Activated naive CD8-positive, alpha-beta T cell (primary cell): ENCODE measurements at regions not wholly inside any gene's neighbourhood (a gene's known extent, or its start where the extent isn't known, plus 50 kb on each side); places are given as distances from the start of the nearest gene placed in this dataset.

Experiments
- H3K27ac Mint-ChIP-seq: one replicate; pipeline ENCODE4 v1.8.0; 2021; ENCODE audit warnings: mixed read lengths
- H3K27me3 Mint-ChIP-seq: one replicate; pipeline ENCODE4 v1.8.0; 2021; ENCODE audit warnings: mixed read lengths
- H3K36me3 Mint-ChIP-seq: one replicate; pipeline ENCODE4 v1.8.0; 2021; ENCODE audit warnings: mixed read lengths
- H3K4me1 Mint-ChIP-seq: one replicate; pipeline ENCODE4 v1.8.0; 2021; ENCODE audit warnings: low read depth, mixed read lengths
- H3K4me3 Mint-ChIP-seq: one replicate; pipeline ENCODE4 v1.8.0; 2021; ENCODE audit warnings: mild to moderate bottlenecking, mixed read lengths
- H3K9me3 Mint-ChIP-seq: one replicate; pipeline ENCODE4 v1.8.0; 2021; ENCODE audit warnings: low read depth, mixed read lengths

DNA sequence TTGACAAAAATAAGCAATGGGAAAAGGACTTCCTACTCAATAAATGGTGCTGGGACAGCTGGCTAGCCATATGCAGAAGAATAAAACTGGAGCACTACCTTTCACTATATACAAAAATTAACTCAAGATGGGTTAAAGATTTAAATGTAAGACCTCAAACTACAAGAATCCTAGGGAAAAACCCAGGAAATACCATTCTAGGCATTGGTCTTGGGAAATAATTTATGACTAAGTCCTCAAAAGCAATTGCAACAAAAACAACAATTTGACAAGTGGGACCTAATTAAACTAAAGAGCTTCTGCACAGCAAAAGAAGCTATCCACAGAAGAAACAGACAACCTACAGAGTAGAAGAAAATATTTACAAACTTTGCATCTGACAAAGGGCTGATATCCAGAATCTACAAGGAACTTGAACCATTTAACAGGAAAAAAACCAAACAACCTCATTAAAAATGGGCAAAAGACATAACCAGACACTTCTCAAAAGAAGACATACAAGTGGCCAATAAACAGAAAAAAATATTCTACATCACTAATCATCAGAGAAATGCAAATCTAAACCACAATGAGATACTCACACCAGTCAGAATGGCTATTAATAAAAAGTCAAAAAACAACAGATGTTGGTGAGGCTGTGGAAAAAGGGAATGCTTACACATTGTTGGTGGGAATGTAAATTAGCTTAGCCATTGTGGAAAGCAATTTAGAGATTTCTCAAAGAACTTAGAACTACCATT, 75.2 kb upstream of the CPEB4 start:
- H3K9me3 Mint-ChIP-seq, result no peaks in the 10 kb centered on the region
- H3K27me3 Mint-ChIP-seq, result peaks cover 2% of the 10 kb centered on the region
- no peak overlapping the region for H3K4me3 Mint-ChIP-seq
- H3K4me1 Mint-ChIP-seq, result no peaks in the 10 kb centered on the region
- H3K27ac Mint-ChIP-seq, result no peak overlapping the region
- H3K36me3 Mint-ChIP-seq, result no peaks in the 10 kb centered on the region

- Mint-ChIP-seq H3K27me3 (peaks cover 4% of the 10 kb centered on the region), H3K4me3 (no peak overlapping the region), H3K27ac (no peak overlapping the region), H3K4me1 (no peaks in the 10 kb centered on the region), H3K36me3 (no peaks in the 10 kb centered on the region), H3K9me3 (no peaks in the 10 kb centered on the region)
These were observed 74.1 kb upstream of the CPEB4 start for GRCh38 chr5:173814053-173814452.

DNA sequence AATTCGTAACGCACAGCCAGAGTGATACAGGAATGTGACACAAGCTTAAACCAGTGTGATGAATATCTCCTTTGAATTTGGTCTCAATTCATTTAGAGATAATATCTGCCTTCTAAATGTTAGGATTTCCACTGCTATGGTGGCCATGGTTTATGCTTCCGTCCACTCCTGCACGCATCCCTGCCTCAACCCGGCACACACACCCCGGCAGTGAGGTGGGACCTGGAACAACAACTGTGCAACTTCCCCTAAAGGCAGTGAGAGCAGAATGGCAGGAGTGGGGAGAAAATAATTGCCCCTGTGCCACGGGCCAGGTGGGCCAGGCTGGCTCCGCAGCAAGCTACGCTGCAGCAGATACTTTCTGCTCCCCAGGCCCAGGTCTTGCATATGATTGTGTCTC, 72.6 kb upstream of the CPEB4 start:
- no peaks in the 10 kb centered on the region for H3K4me1 Mint-ChIP-seq
- H3K9me3 Mint-ChIP-seq, result no peaks in the 10 kb centered on the region
- no peak overlapping the region for H3K4me3 Mint-ChIP-seq
- peaks cover 4% of the 10 kb centered on the region for H3K27me3 Mint-ChIP-seq
- H3K36me3 Mint-ChIP-seq, result no peaks in the 10 kb centered on the region
- H3K27ac Mint-ChIP-seq, result no peak overlapping the region

DNA sequence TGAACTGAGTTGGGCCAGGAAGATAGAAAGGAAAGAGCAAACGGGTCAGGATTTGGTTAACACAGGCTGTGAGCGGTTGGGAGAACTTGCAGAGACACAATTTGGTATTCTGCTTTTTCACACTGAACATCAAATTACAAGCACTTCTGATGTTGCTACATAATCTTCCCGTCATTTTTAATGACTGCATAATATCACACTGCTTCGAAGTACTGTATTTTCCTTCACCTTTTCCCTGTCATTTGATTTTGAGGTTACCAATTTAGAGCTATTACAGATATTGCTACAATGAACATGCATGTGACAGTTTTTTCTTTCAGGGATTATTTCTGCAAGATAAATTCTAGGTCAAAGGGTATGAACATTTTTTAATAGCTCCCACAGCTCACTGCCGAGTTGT, 71.4 kb upstream of the CPEB4 start:
- no peak overlapping the region for H3K27ac Mint-ChIP-seq
- peaks cover 3% of the 10 kb centered on the region for H3K4me1 Mint-ChIP-seq
- H3K9me3 Mint-ChIP-seq, result no peaks in the 10 kb centered on the region
- no peaks in the 10 kb centered on the region for H3K36me3 Mint-ChIP-seq
- H3K4me3 Mint-ChIP-seq, result no peak overlapping the region
- peaks cover 4% of the 10 kb centered on the region for H3K27me3 Mint-ChIP-seq

- Mint-ChIP-seq H3K36me3 (no peaks in the 10 kb centered on the region), H3K4me1 (peaks cover 3% of the 10 kb centered on the region), H3K27me3 (peaks cover 4% of the 10 kb centered on the region), H3K27ac (no peak overlapping the region), H3K9me3 (no peaks in the 10 kb centered on the region), H3K4me3 (no peak overlapping the region)
These were observed 70.6 kb upstream of the CPEB4 start for GRCh38 chr5:173817561-173817960.

GRCh38 chr5:173819521-173819920, 68.6 kb upstream of the CPEB4 start:
- Mint-ChIP-seq H3K27ac (no peak overlapping the region), H3K9me3 (no peaks in the 10 kb centered on the region), H3K36me3 (no peaks in the 10 kb centered on the region), H3K4me1 (peaks cover 3% of the 10 kb centered on the region), H3K4me3 (no peak overlapping the region), H3K27me3 (peaks cover 4% of the 10 kb centered on the region)

DNA sequence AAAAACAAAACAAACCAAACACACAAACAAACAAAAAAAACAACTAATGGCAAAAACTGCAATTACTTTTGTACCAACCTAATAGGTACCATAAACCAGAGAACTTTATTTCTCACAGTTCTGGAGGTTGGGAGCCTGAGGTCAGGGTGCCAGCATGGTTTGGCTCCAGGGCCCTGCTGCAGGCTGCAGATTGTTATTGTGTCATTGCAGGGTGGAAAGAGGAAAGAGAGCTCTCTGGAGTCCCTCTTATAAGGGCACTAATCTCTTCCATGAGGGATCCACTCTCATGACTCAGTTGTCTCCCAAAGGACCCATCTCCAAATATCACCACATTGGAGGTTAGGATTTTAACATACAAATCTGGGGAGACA, 64.9 kb upstream of the CPEB4 start:
- peaks cover 3% of the 10 kb centered on the region for H3K4me1 Mint-ChIP-seq
- peaks cover 5% of the 10 kb centered on the region for H3K36me3 Mint-ChIP-seq
- H3K27me3 Mint-ChIP-seq, result peaks cover under 1% of the 10 kb centered on the region
- H3K27ac Mint-ChIP-seq, result no peak overlapping the region
- H3K9me3 Mint-ChIP-seq, result peaks cover 8% of the 10 kb centered on the region
- H3K4me3 Mint-ChIP-seq, result no peak overlapping the region

GRCh38 chr5:173823721-173824567, 64.2 kb upstream of the CPEB4 start:
- Mint-ChIP-seq H3K27ac (no peak overlapping the region), H3K27me3 (no peaks in the 10 kb centered on the region), H3K9me3 (peaks cover 8% of the 10 kb centered on the region), H3K4me1 (peaks cover 3% of the 10 kb centered on the region), H3K36me3 (peaks cover 5% of the 10 kb centered on the region), H3K4me3 (no peak overlapping the region)

- Mint-ChIP-seq H3K4me1 (peaks cover 3% of the 10 kb centered on the region), H3K27me3 (no peaks in the 10 kb centered on the region), H3K36me3 (peaks cover 5% of the 10 kb centered on the region), H3K4me3 (no peak overlapping the region), H3K27ac (no peak overlapping the region), H3K9me3 (peaks cover 8% of the 10 kb centered on the region)
These were observed 62.8 kb upstream of the CPEB4 start for GRCh38 chr5:173825215-173825865.

GRCh38 chr5:173826086-173826427, 62.1 kb upstream of the CPEB4 start:
- H3K27ac Mint-ChIP-seq, result no peak overlapping the region
- H3K4me1 Mint-ChIP-seq, result peaks cover 2% of the 10 kb centered on the region
- H3K27me3 Mint-ChIP-seq, result no peaks in the 10 kb centered on the region
- peaks cover 5% of the 10 kb centered on the region for H3K36me3 Mint-ChIP-seq
- H3K4me3 Mint-ChIP-seq, result no peak overlapping the region
- H3K9me3 Mint-ChIP-seq, result peaks cover 8% of the 10 kb centered on the region

DNA sequence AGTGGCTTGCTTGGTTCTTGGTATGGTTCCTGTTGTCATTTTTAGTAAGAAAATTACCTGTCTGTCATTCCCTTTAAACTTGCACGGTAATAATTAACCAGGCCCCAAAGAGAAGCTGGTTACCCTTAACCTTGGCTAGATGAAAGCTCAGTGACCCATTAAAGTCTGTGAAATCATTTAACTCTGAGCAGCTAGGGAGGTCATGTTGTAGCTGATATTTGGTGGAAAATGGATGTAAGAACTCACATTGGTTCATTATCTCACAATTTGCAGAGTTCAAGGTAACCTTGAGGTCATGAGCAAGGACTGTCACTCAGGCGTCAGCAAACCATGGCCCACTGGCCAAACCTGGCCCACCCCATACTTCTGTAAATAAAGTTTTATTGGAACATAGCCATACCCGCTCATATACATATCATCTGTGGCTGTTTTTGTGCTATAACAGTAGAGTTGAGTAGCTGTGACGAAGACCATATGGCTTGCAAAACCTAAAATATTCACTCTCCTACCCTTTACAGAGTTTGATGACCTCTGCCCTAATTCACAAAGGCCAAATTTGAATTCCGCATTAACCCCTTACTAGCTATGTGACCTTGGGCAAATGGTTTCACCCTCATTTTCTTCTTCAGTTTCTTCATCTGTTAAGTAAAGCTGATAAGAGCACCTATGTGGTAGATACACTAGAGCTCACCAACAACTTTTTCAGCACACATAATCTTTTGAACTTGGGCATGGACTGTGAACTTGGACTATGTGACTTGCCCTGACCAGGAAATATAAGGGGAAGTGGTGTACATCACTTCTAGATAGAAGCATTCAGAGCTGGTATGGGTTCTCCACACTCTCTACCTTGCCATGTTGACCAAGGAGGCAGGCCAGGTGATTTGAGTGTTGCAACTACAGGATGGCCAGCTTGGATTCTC, 61.5 kb upstream of the CPEB4 start:
- Mint-ChIP-seq H3K4me1 (no peaks in the 10 kb centered on the region), H3K27ac (no peak overlapping the region), H3K4me3 (no peak overlapping the region), H3K9me3 (peaks cover 8% of the 10 kb centered on the region), H3K27me3 (no peaks in the 10 kb centered on the region), H3K36me3 (peaks cover 5% of the 10 kb centered on the region)

GRCh38 chr5:173828952-173829351, 59.2 kb upstream of the CPEB4 start:
- peaks cover 8% of the 10 kb centered on the region for H3K9me3 Mint-ChIP-seq
- H3K4me1 Mint-ChIP-seq, result no peaks in the 10 kb centered on the region
- no peaks in the 10 kb centered on the region for H3K27me3 Mint-ChIP-seq
- H3K4me3 Mint-ChIP-seq, result no peak overlapping the region
- no peak overlapping the region for H3K27ac Mint-ChIP-seq
- H3K36me3 Mint-ChIP-seq, result peaks cover 5% of the 10 kb centered on the region

GRCh38 chr5:173829826-173830225, 58.3 kb upstream of the CPEB4 start:
- Mint-ChIP-seq H3K36me3 (peaks cover 5% of the 10 kb centered on the region), H3K27me3 (no peaks in the 10 kb centered on the region), H3K4me1 (no peaks in the 10 kb centered on the region), H3K27ac (no peak overlapping the region), H3K4me3 (no peak overlapping the region), H3K9me3 (peaks cover 8% of the 10 kb centered on the region)

DNA sequence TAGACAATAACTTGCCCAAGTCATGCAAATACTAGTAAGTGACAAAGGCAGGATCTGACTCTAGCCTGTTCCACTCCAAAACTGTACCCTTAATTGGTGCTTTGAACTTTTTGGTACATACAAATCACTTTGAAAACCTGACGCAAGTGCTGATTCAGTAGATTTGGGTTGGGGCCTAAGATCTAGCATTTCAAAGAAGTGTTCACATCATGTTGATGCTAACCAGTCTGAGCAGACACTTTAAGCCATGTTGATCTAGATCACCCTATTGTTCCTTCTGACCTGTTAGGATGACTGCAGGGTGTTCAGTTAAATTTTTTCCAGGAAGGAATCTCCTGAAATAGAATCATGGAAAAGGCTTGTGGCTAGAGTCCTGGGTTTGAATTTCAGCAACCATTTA, 57.7 kb upstream of the CPEB4 start:
- Mint-ChIP-seq H3K9me3 (peaks cover 8% of the 10 kb centered on the region), H3K4me1 (no peaks in the 10 kb centered on the region), H3K36me3 (peaks cover 5% of the 10 kb centered on the region), H3K27ac (no peak overlapping the region), H3K27me3 (no peaks in the 10 kb centered on the region), H3K4me3 (no peak overlapping the region)
